SK-N-MC (cell line): ENCODE measurements at regions not wholly inside any gene's neighbourhood (a gene's known extent, or its start where the extent isn't known, plus 50 kb on each side); places are given as distances from the start of the nearest gene placed in this dataset.

Experiments
- EZH2 ChIP-seq: fragments of 200-600 bp; sonication (generic); IDR thresholded peaks from one replicate; pipeline ENCODE4 v1.6.1; 2017; ENCODE audit warnings: antibody characterized with exemption
- POLR2AphosphoS5 ChIP-seq: IDR thresholded peaks from 2 replicates; pipeline ENCODE4 v1.6.1; 2012; ENCODE audit warnings: mild to moderate bottlenecking, low read depth, low read length, borderline replicate concordance

GRCh38 chr3:31453430-31453829 is 79.3 kb upstream of the STT3B start:
- TF ChIP-seq EZH2 = no peak
- TF ChIP-seq POLR2AphosphoS5 = no peak
